ENCODE measurements at regions not wholly inside any gene's neighbourhood (a gene's known extent, or its start where the extent isn't known, plus 50 kb on each side); places are given as distances from the start of the nearest gene placed in this dataset.

GRCh38 chr12:81957631-81958030, 198.5 kb upstream of the PPFIA2 start:
- no peak for DNase-seq (ENCODE audit: low read depth)

GRCh38 chr12:81956468-81956860, 197.3 kb upstream of the PPFIA2 start:
- DNase-seq (ENCODE audit: low read depth) = no peak

- no peak for DNase-seq (ENCODE audit: low read depth)
Measured at GRCh38 chr12:81953541-81953940, 194.4 kb upstream of the PPFIA2 start.

- DNase-seq (ENCODE audit: low read depth) = no peak
Measured at GRCh38 chr12:81950871-81951270, 191.7 kb upstream of the PPFIA2 start.

- no peak for DNase-seq (ENCODE audit: low read depth)
Measured at GRCh38 chr12:81949841-81950308, 190.7 kb upstream of the PPFIA2 start.

GRCh38 chr12:81949416-81949815, 190.3 kb upstream of the PPFIA2 start:
- DNase-seq (ENCODE audit: low read depth) = no peak

GRCh38 chr12:81944886-81945285, 185.7 kb upstream of the PPFIA2 start:
- DNase-seq (ENCODE audit: low read depth) = no peak

GRCh38 chr12:81942594-81942993, 183.4 kb upstream of the PPFIA2 start:
- DNase-seq (ENCODE audit: low read depth) = no peak

GRCh38 chr12:81930037-81930436, 170.9 kb upstream of the PPFIA2 start:
- no peak for DNase-seq (ENCODE audit: low read depth)

GRCh38 chr12:81896771-81897170, 137.6 kb upstream of the PPFIA2 start:
- DNase-seq (ENCODE audit: low read depth) = peak; percentile 0

- DNase-seq (ENCODE audit: low read depth) = no peak
Measured at GRCh38 chr12:81888961-81889360, 129.8 kb upstream of the PPFIA2 start.

- DNase-seq (ENCODE audit: low read depth) = no peak
Measured at GRCh38 chr12:81888106-81888740, 129.1 kb upstream of the PPFIA2 start.

- no peak for DNase-seq (ENCODE audit: low read depth)
Measured at GRCh38 chr12:81874586-81874985, 115.4 kb upstream of the PPFIA2 start.

- no peak for DNase-seq (ENCODE audit: low read depth)
Measured at GRCh38 chr12:81874166-81874565, 115.0 kb upstream of the PPFIA2 start.

- DNase-seq (ENCODE audit: low read depth) = no peak
Measured at GRCh38 chr12:81872400-81872799, 113.2 kb upstream of the PPFIA2 start.

GRCh38 chr12:81866081-81866480, 106.9 kb upstream of the PPFIA2 start:
- DNase-seq (ENCODE audit: low read depth) = no peak

- DNase-seq (ENCODE audit: low read depth) = no peak
Measured at GRCh38 chr12:81863406-81863805, 104.3 kb upstream of the PPFIA2 start.

GRCh38 chr12:81859521-81859920, 100.4 kb upstream of the PPFIA2 start:
- no peak for DNase-seq (ENCODE audit: low read depth)

- DNase-seq (ENCODE audit: low read depth) = no peak
Measured at GRCh38 chr12:81843599-81843998, 84.4 kb upstream of the PPFIA2 start.

GRCh38 chr12:81835783-81836182, 76.6 kb upstream of the PPFIA2 start:
- no peak for DNase-seq (ENCODE audit: low read depth)

GRCh38 chr12:81819991-81820633, 61.0 kb upstream of the PPFIA2 start:
- peak; percentile 1 for DNase-seq (ENCODE audit: low read depth)

GRCh38 chr12:81815611-81816010, 56.5 kb upstream of the PPFIA2 start:
- DNase-seq (ENCODE audit: low read depth) = no peak

GRCh38 chr12:81811778-81812125, 52.6 kb upstream of the PPFIA2 start:
- no peak for DNase-seq (ENCODE audit: low read depth)

Data from ELR (cell line).